ENCODE measurements at regions not wholly inside any gene's neighbourhood (a gene's known extent, or its start where the extent isn't known, plus 50 kb on each side); places are given as distances from the start of the nearest gene placed in this dataset.

GRCh38 chr12:76694369-76694768 lies 69.5 kb upstream of the ZDHHC17 start:
- dilution Hi-C loops (cut with MboI; ENCODE audit: extremely low pct_ligation_motif_present, low sequenced_read_pairs): no loop called here
- no peak overlapping the region for H3K9ac ChIP-seq (ENCODE audit: control insufficient read depth, extremely low read depth, insufficient read depth, low read length)
- no peaks in the 10 kb centered on the region for H3K27me3 ChIP-seq (ENCODE audit: control insufficient read depth, extremely low read depth, insufficient read depth, low read length)
- no peaks in the 10 kb centered on the region for H4K20me1 ChIP-seq (ENCODE audit: control insufficient read depth, extremely low read depth, insufficient read depth, low read length)
- H3K9me3 ChIP-seq (ENCODE audit: control insufficient read depth, low read depth, low read length): no peaks in the 10 kb centered on the region
- H3K4me2 ChIP-seq (ENCODE audit: control insufficient read depth, extremely low read depth, insufficient read depth, low read depth, low read length): no peak overlapping the region
- no peaks in the 10 kb centered on the region for H3K9me1 ChIP-seq (ENCODE audit: control insufficient read depth, extremely low read depth, insufficient read depth, low read length)
- H3K4me1 ChIP-seq (ENCODE audit: control insufficient read depth, extremely low read depth, insufficient read depth, low read length): no peaks in the 10 kb centered on the region
- DNase-seq (ENCODE audit: low read depth, low spot score) (no peak), FAIRE-seq (no peak)
- no peak overlapping the region for H3K27ac ChIP-seq (ENCODE audit: control insufficient read depth, insufficient read depth, low read length)
- H2AFZ ChIP-seq (ENCODE audit: control insufficient read depth, low read length): no peak overlapping the region
- TF ChIP-seq CTCF (optimal IDR thresholded peaks at IDR 0.05 in 1 of 3, IDR thresholded peaks at IDR 0.05 in 1 of 3, conservative IDR thresholded peaks at IDR 0.05 in 1 of 3; ENCODE audit: extremely low read depth in 1 of 3, insufficient read depth in 2 of 3, low read length in 3 of 3) (no peak), EZH2 (IDR thresholded peaks at IDR 0.05; ENCODE audit: low read length) (no peak)
- no peaks in the 10 kb centered on the region for H3K36me3 ChIP-seq (ENCODE audit: control insufficient read depth in 2 of 2, extremely low read depth in 1 of 2, insufficient read depth in 2 of 2, low read length in 2 of 2)
- no peaks in the 10 kb centered on the region for H3K79me2 ChIP-seq (ENCODE audit: control insufficient read depth, insufficient read depth, low read length)
- H3K4me3 ChIP-seq (ENCODE audit: control insufficient read depth in 2 of 3, extremely low read depth in 1 of 3, insufficient read depth in 2 of 3, low read depth in 1 of 3, low read length in 3 of 3): no peak overlapping the region

- no peak overlapping the region for H2AFZ ChIP-seq (ENCODE audit: control insufficient read depth, low read length)
- no peaks in the 10 kb centered on the region for H3K9me3 ChIP-seq (ENCODE audit: control insufficient read depth, low read depth, low read length)
- FAIRE-seq (no peak), DNase-seq (ENCODE audit: low read depth, low spot score) (no peak)
- dilution Hi-C loops (cut with MboI; ENCODE audit: extremely low pct_ligation_motif_present, low sequenced_read_pairs): no loop called here
- no peaks in the 10 kb centered on the region for H3K27me3 ChIP-seq (ENCODE audit: control insufficient read depth, extremely low read depth, insufficient read depth, low read length)
- no peaks in the 10 kb centered on the region for H3K4me1 ChIP-seq (ENCODE audit: control insufficient read depth, extremely low read depth, insufficient read depth, low read length)
- no peaks in the 10 kb centered on the region for H3K9me1 ChIP-seq (ENCODE audit: control insufficient read depth, extremely low read depth, insufficient read depth, low read length)
- H3K27ac ChIP-seq (ENCODE audit: control insufficient read depth, insufficient read depth, low read length): no peak overlapping the region
- no peaks in the 10 kb centered on the region for H4K20me1 ChIP-seq (ENCODE audit: control insufficient read depth, extremely low read depth, insufficient read depth, low read length)
- TF ChIP-seq CTCF (optimal IDR thresholded peaks at IDR 0.05 in 1 of 3, IDR thresholded peaks at IDR 0.05 in 1 of 3, conservative IDR thresholded peaks at IDR 0.05 in 1 of 3; ENCODE audit: extremely low read depth in 1 of 3, insufficient read depth in 2 of 3, low read length in 3 of 3): no peak
- TF ChIP-seq EZH2 (IDR thresholded peaks at IDR 0.05; ENCODE audit: low read length): no peak
- no peaks in the 10 kb centered on the region for H3K36me3 ChIP-seq (ENCODE audit: control insufficient read depth in 2 of 2, extremely low read depth in 1 of 2, insufficient read depth in 2 of 2, low read length in 2 of 2)
- H3K4me3 ChIP-seq (ENCODE audit: control insufficient read depth in 2 of 3, extremely low read depth in 1 of 3, insufficient read depth in 2 of 3, low read depth in 1 of 3, low read length in 3 of 3): no peak overlapping the region
- H3K9ac ChIP-seq (ENCODE audit: control insufficient read depth, extremely low read depth, insufficient read depth, low read length): no peak overlapping the region
- no peak overlapping the region for H3K4me2 ChIP-seq (ENCODE audit: control insufficient read depth, extremely low read depth, insufficient read depth, low read depth, low read length)
- H3K79me2 ChIP-seq (ENCODE audit: control insufficient read depth, insufficient read depth, low read length): no peaks in the 10 kb centered on the region
Observed at GRCh38 chr12:76696186-76696585, 67.7 kb upstream of the ZDHHC17 start.
